ENCODE measurements at regions not wholly inside any gene's neighbourhood (a gene's known extent, or its start where the extent isn't known, plus 50 kb on each side); places are given as distances from the start of the nearest gene placed in this dataset.

DNA sequence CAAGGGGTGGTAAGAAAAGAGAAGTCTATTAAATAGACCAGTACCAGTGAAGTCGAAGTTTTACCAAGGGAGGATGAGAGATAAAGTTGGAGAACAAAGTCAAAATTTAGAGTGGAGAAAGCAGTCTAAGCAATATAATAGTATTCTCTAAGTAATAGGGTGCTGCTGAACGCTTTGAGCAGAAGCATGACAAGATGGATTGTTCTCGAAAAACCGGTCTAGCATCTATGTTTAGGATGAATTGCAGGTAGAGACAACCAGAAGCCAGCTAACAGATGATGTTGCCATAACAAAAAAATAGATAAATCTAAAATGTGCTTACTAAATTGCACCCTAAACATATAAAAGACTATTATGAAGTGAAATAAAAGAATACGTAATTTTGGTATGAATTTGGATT, 237.0 kb downstream of the PRELID2 start:
- H3K9me3 ChIP-seq (ENCODE audit: insufficient read depth, low read depth, low read length), result no peaks in the 10 kb centered on the region
- H3K4me1 Mint-ChIP-seq (ENCODE audit: low read depth, unreplicated experiment), result no peaks in the 10 kb centered on the region
- no peaks in the 10 kb centered on the region for H3K4me1 ChIP-seq (ENCODE audit: insufficient read depth, low read length)
- no peaks in the 10 kb centered on the region for H3K36me3 ChIP-seq (ENCODE audit: insufficient read depth, low read length)
- no peaks in the 10 kb centered on the region for H3K27me3 Mint-ChIP-seq (ENCODE audit: low read depth, unreplicated experiment)
- H3K79me2 ChIP-seq (ENCODE audit: insufficient read depth, low read length), result no peaks in the 10 kb centered on the region
- H3K27ac Mint-ChIP-seq (ENCODE audit: unreplicated experiment), result no peak overlapping the region
- no peak overlapping the region for H3K4me3 Mint-ChIP-seq (ENCODE audit: unreplicated experiment)
- H3K9ac ChIP-seq (ENCODE audit: low read length), result no peak overlapping the region
- H4K20me1 ChIP-seq (ENCODE audit: insufficient read depth, low read length), result no peaks in the 10 kb centered on the region
- H3K36me3 Mint-ChIP-seq (ENCODE audit: low read depth, unreplicated experiment), result no peaks in the 10 kb centered on the region
- TF ChIP-seq, protein P1, sequence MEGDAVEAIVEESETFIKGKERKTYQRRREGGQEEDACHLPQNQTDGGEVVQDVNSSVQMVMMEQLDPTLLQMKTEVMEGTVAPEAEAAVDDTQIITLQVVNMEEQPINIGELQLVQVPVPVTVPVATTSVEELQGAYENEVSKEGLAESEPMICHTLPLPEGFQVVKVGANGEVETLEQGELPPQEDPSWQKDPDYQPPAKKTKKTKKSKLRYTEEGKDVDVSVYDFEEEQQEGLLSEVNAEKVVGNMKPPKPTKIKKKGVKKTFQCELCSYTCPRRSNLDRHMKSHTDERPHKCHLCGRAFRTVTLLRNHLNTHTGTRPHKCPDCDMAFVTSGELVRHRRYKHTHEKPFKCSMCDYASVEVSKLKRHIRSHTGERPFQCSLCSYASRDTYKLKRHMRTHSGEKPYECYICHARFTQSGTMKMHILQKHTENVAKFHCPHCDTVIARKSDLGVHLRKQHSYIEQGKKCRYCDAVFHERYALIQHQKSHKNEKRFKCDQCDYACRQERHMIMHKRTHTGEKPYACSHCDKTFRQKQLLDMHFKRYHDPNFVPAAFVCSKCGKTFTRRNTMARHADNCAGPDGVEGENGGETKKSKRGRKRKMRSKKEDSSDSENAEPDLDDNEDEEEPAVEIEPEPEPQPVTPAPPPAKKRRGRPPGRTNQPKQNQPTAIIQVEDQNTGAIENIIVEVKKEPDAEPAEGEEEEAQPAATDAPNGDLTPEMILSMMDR (IDR thresholded peaks at IDR 0.05; ENCODE audit: insufficient read depth, low read depth, low read length), result no peak
- no peak for TF ChIP-seq EZH2 (IDR thresholded peaks at IDR 0.05; ENCODE audit: insufficient read depth, low read length)
- H3K4me2 ChIP-seq (ENCODE audit: low read length), result no peak overlapping the region
- FAIRE-seq (no peak), DNase-seq (ENCODE audit: low read depth) (no peak)
- H3K27ac ChIP-seq (ENCODE audit: low read depth, low read length), result no peak overlapping the region
- no peak overlapping the region for H3K4me3 ChIP-seq (ENCODE audit: insufficient read depth, low read depth, low read length)
- no peaks in the 10 kb centered on the region for H3K27me3 ChIP-seq (ENCODE audit: insufficient read depth, low read length)
- peaks cover 2% of the 10 kb centered on the region for H3K9me3 Mint-ChIP-seq (ENCODE audit: unreplicated experiment)
- no peak overlapping the region for H2AFZ ChIP-seq (ENCODE audit: low read depth, low read length)

GRCh38 chr5:145591578-145591977, 243.6 kb downstream of the PRELID2 start:
- Histone ChIP-seq H3K27me3 (ENCODE audit: insufficient read depth, low read length) (no peaks in the 10 kb centered on the region), H3K4me1 (ENCODE audit: insufficient read depth, low read length) (peaks cover 7% of the 10 kb centered on the region), H3K9me3 (ENCODE audit: insufficient read depth, low read depth, low read length) (no peaks in the 10 kb centered on the region), H3K4me3 (ENCODE audit: insufficient read depth, low read depth, low read length) (no peak overlapping the region), H3K36me3 (ENCODE audit: insufficient read depth, low read length) (no peaks in the 10 kb centered on the region), H3K79me2 (ENCODE audit: insufficient read depth, low read length) (no peaks in the 10 kb centered on the region), H3K27ac (ENCODE audit: low read depth, low read length) (no peak overlapping the region), H3K4me2 (ENCODE audit: low read length) (no peak overlapping the region), H3K9ac (ENCODE audit: low read length) (no peak overlapping the region), H2AFZ (ENCODE audit: low read depth, low read length) (no peak overlapping the region), H4K20me1 (ENCODE audit: insufficient read depth, low read length) (no peaks in the 10 kb centered on the region)
- FAIRE-seq (no peak), DNase-seq (ENCODE audit: low read depth) (peak; percentile 35)
- Mint-ChIP-seq H3K4me3 (ENCODE audit: unreplicated experiment) (no peak overlapping the region), H3K9me3 (ENCODE audit: unreplicated experiment) (no peaks in the 10 kb centered on the region), H3K4me1 (ENCODE audit: low read depth, unreplicated experiment) (peaks cover 19% of the 10 kb centered on the region), H3K27ac (ENCODE audit: unreplicated experiment) (peak overlapping the region; percentile 59), H3K36me3 (ENCODE audit: low read depth, unreplicated experiment) (no peaks in the 10 kb centered on the region), H3K27me3 (ENCODE audit: low read depth, unreplicated experiment) (no peaks in the 10 kb centered on the region)
- no peak for TF ChIP-seq EZH2 (IDR thresholded peaks at IDR 0.05; ENCODE audit: insufficient read depth, low read length)
- TF ChIP-seq, protein P1 (IDR thresholded peaks at IDR 0.05; ENCODE audit: insufficient read depth, low read depth, low read length), result no peak

GRCh38 chr5:145589063-145589462, 246.1 kb downstream of the PRELID2 start:
- Histone ChIP-seq H3K9ac (ENCODE audit: low read length) (no peak overlapping the region), H3K36me3 (ENCODE audit: insufficient read depth, low read length) (no peaks in the 10 kb centered on the region), H3K27ac (ENCODE audit: low read depth, low read length) (no peak overlapping the region), H3K9me3 (ENCODE audit: insufficient read depth, low read depth, low read length) (no peaks in the 10 kb centered on the region), H2AFZ (ENCODE audit: low read depth, low read length) (no peak overlapping the region), H3K79me2 (ENCODE audit: insufficient read depth, low read length) (no peaks in the 10 kb centered on the region), H3K4me1 (ENCODE audit: insufficient read depth, low read length) (peaks cover 7% of the 10 kb centered on the region), H3K4me3 (ENCODE audit: insufficient read depth, low read depth, low read length) (no peak overlapping the region), H4K20me1 (ENCODE audit: insufficient read depth, low read length) (no peaks in the 10 kb centered on the region), H3K4me2 (ENCODE audit: low read length) (no peak overlapping the region), H3K27me3 (ENCODE audit: insufficient read depth, low read length) (no peaks in the 10 kb centered on the region)
- DNase-seq (ENCODE audit: low read depth), result no peak
- Mint-ChIP-seq H3K27ac (ENCODE audit: unreplicated experiment) (no peak overlapping the region), H3K36me3 (ENCODE audit: low read depth, unreplicated experiment) (no peaks in the 10 kb centered on the region), H3K27me3 (ENCODE audit: low read depth, unreplicated experiment) (no peaks in the 10 kb centered on the region), H3K4me1 (ENCODE audit: low read depth, unreplicated experiment) (peaks cover 19% of the 10 kb centered on the region), H3K4me3 (ENCODE audit: unreplicated experiment) (no peak overlapping the region), H3K9me3 (ENCODE audit: unreplicated experiment) (no peaks in the 10 kb centered on the region)
- no peak for FAIRE-seq
- TF ChIP-seq, protein P1 (IDR thresholded peaks at IDR 0.05; ENCODE audit: insufficient read depth, low read depth, low read length), result no peak
- no peak for TF ChIP-seq EZH2 (IDR thresholded peaks at IDR 0.05; ENCODE audit: insufficient read depth, low read length)

Data from astrocyte (in vitro differentiated cells and primary cell).